HEK293 (cell line): ENCODE measurements at regions not wholly inside any gene's neighbourhood (a gene's known extent, or its start where the extent isn't known, plus 50 kb on each side); places are given as distances from the start of the nearest gene placed in this dataset.

Experiments
- CTCF ChIA-PET: fragments of 350-600 bp; formaldehyde crosslinking; extraction: SDS; loops from one replicate; lab custom pipeline; 2021; ENCODE audit warnings: antibody characterized with exemption; lab: Yijun Ruan, JAX
- POLR2A ChIA-PET: fragments of 300-600 bp; formaldehyde crosslinking; extraction: SDS; loops from one replicate; lab custom pipeline; 2020; ENCODE audit warnings: antibody characterized with exemption, inconsistent platforms; lab: Yijun Ruan, JAX
- H3K27ac ChIP-seq: fragments of 200-500 bp; sonication (Bioruptor generic); 2 replicates; pipeline ENCODE4 v1.5.1; 2014; ENCODE audit warnings: low read depth, low read length, control low read depth, inconsistent platforms; ENCODE audit errors: extremely low read depth
- H3K36me3 ChIP-seq, 2 experiments: fragments of 200-500 bp in 1 of 2; sonication (Bioruptor generic) in 1 of 2; 1 replicate in 1 of 2; 2 replicates in 1 of 2; pipeline ENCODE4 v1.5.1; 2014 to 2017; ENCODE audit warnings: inconsistent platforms in 2 of 2, low read length in 2 of 2; ENCODE audit not compliant: control insufficient read depth in 2 of 2, insufficient read depth in 1 of 2
- H3K4me1 ChIP-seq: fragments of 200-500 bp; sonication (Bioruptor generic); 2 replicates; pipeline ENCODE4 v1.5.1; 2014; ENCODE audit warnings: mild to moderate bottlenecking, low read length, inconsistent platforms; ENCODE audit not compliant: control insufficient read depth, insufficient read depth
- H3K4me3 ChIP-seq: 2 replicates; pipeline ENCODE4 v1.5.1; 2011; ENCODE audit warnings: low read depth, mild to moderate bottlenecking, control low read depth, low read length, moderate library complexity
- H3K9me3 ChIP-seq: fragments of 200-500 bp; sonication (Bioruptor generic); 2 replicates; pipeline ENCODE4 v1.5.1; 2014; ENCODE audit warnings: low read depth, low read length, inconsistent platforms; ENCODE audit not compliant: control insufficient read depth, insufficient read depth
- GFI1B ChIP-seq: fragments of 450-650 bp; formaldehyde crosslinking; IDR thresholded peaks from 2 replicates; pipeline ENCODE4 v1.5.1; 2016; ENCODE audit warnings: missing biosample characterization, missing genetic modification characterization
- GLIS1 ChIP-seq: fragments of 450-650 bp; formaldehyde crosslinking; IDR thresholded peaks from 2 replicates; pipeline ENCODE4 v1.5.1; 2016; ENCODE audit warnings: missing biosample characterization, missing genetic modification characterization
- GLIS2 ChIP-seq: fragments of 450-650 bp; formaldehyde crosslinking; IDR thresholded peaks from 2 replicates; pipeline ENCODE4 v1.5.1; 2016; ENCODE audit warnings: missing biosample characterization, missing genetic modification characterization
- KLF8 ChIP-seq: fragments of 450-650 bp; formaldehyde crosslinking; IDR thresholded peaks from 2 replicates; pipeline ENCODE4 v1.5.1; 2016; ENCODE audit warnings: missing biosample characterization, missing genetic modification characterization
- ZFP3 ChIP-seq: fragments of 450-650 bp; formaldehyde crosslinking; IDR thresholded peaks from 2 replicates; pipeline ENCODE4 v1.5.1; 2016; ENCODE audit warnings: low read depth, missing biosample characterization, missing genetic modification characterization
- ZIC2 ChIP-seq: fragments of 450-650 bp; formaldehyde crosslinking; IDR thresholded peaks from 2 replicates; pipeline ENCODE4 v1.5.1; 2016; ENCODE audit warnings: missing biosample characterization, missing genetic modification characterization
- ZNF10 ChIP-seq: fragments of 450-650 bp; formaldehyde crosslinking; IDR thresholded peaks from 2 replicates; pipeline ENCODE4 v1.5.1; 2017; ENCODE audit warnings: missing biosample characterization, missing genetic modification characterization
- ZNF146 ChIP-seq: fragments of 450-650 bp; formaldehyde crosslinking; IDR thresholded peaks from 2 replicates; pipeline ENCODE4 v1.5.1; 2016; ENCODE audit warnings: missing biosample characterization, missing genetic modification characterization
- ZNF157 ChIP-seq: fragments of 450-650 bp; formaldehyde crosslinking; IDR thresholded peaks from 2 replicates; pipeline ENCODE4 v1.5.1; 2016; ENCODE audit warnings: missing biosample characterization, missing genetic modification characterization
- ZNF202 ChIP-seq: fragments of 450-650 bp; formaldehyde crosslinking; IDR thresholded peaks from 2 replicates; pipeline ENCODE4 v1.5.1; 2016; ENCODE audit warnings: missing biosample characterization, missing genetic modification characterization, borderline replicate concordance
- ZNF24 ChIP-seq: fragments of 450-650 bp; formaldehyde crosslinking; IDR thresholded peaks from 2 replicates; pipeline ENCODE4 v1.5.1; 2016; ENCODE audit warnings: missing biosample characterization, missing genetic modification characterization
- ZNF394 ChIP-seq: fragments of 450-650 bp; formaldehyde crosslinking; IDR thresholded peaks from 2 replicates; pipeline ENCODE4 v1.5.1; 2016; ENCODE audit warnings: missing biosample characterization, missing genetic modification characterization, mild to moderate bottlenecking, moderate library complexity, borderline replicate concordance
- ZNF501 ChIP-seq: fragments of 450-650 bp; formaldehyde crosslinking; IDR thresholded peaks from 2 replicates; pipeline ENCODE4 v1.5.1; 2016; ENCODE audit warnings: missing biosample characterization, missing genetic modification characterization
- ZNF530 ChIP-seq: fragments of 450-650 bp; formaldehyde crosslinking; IDR thresholded peaks from 2 replicates; pipeline ENCODE4 v1.5.1; 2016; ENCODE audit warnings: low read depth, missing biosample characterization, missing genetic modification characterization
- ZNF549 ChIP-seq: fragments of 450-650 bp; IDR thresholded peaks from 2 replicates; pipeline ENCODE4 v1.5.1; 2018; ENCODE audit warnings: missing biosample characterization, missing genetic modification characterization, mild to moderate bottlenecking, inconsistent platforms, moderate library complexity
- ZNF561 ChIP-seq: fragments of 450-650 bp; IDR thresholded peaks from 2 replicates; pipeline ENCODE4 v1.5.1; 2018; ENCODE audit warnings: missing biosample characterization, missing genetic modification characterization, borderline replicate concordance
- ZNF596 ChIP-seq: fragments of 450-650 bp; IDR thresholded peaks from 2 replicates; pipeline ENCODE4 v1.5.0; 2018; ENCODE audit warnings: missing biosample characterization, mild to moderate bottlenecking, missing genetic modification characterization, moderate library complexity
- ZNF623 ChIP-seq: fragments of 450-650 bp; formaldehyde crosslinking; IDR thresholded peaks from 2 replicates; pipeline ENCODE4 v1.5.1; 2016; ENCODE audit warnings: missing biosample characterization, missing genetic modification characterization
- ZNF654 ChIP-seq: fragments of 450-650 bp; formaldehyde crosslinking; IDR thresholded peaks from 2 replicates; pipeline ENCODE4 v1.5.1; 2016; ENCODE audit warnings: low read depth, missing biosample characterization, missing genetic modification characterization
- ZNF701 ChIP-seq: fragments of 450-650 bp; formaldehyde crosslinking; IDR thresholded peaks from 2 replicates; pipeline ENCODE4 v1.5.1; 2016; ENCODE audit warnings: missing biosample characterization, missing genetic modification characterization
- ZNF791 ChIP-seq: fragments of 450-650 bp; formaldehyde crosslinking; IDR thresholded peaks from 2 replicates; pipeline ENCODE4 v1.5.1; 2016; ENCODE audit warnings: missing biosample characterization, missing genetic modification characterization
- ZNF792 ChIP-seq: fragments of 450-650 bp; formaldehyde crosslinking; IDR thresholded peaks from 2 replicates; pipeline ENCODE4 v1.5.1; 2016; ENCODE audit warnings: missing biosample characterization, missing genetic modification characterization
- TF ChIP-seq, protein P1 (sequence below): fragments of 450-650 bp; formaldehyde crosslinking; IDR thresholded peaks from 2 replicates; pipeline ENCODE4 v1.5.1; 2016; ENCODE audit warnings: missing biosample characterization, missing genetic modification characterization, borderline replicate concordance
- TF ChIP-seq, protein P2 (sequence below): fragments of 450-650 bp; formaldehyde crosslinking; IDR thresholded peaks from 2 replicates; pipeline ENCODE4 v1.5.1; 2017; ENCODE audit warnings: missing biosample characterization, missing genetic modification characterization
- TF ChIP-seq, protein P3 (sequence below): fragments of 450-650 bp; formaldehyde crosslinking; IDR thresholded peaks from 2 replicates; pipeline ENCODE4 v1.5.1; 2016; ENCODE audit warnings: missing biosample characterization, missing genetic modification characterization
- TF ChIP-seq, protein P4 (sequence below): fragments of 450-650 bp; formaldehyde crosslinking; IDR thresholded peaks from 2 replicates; pipeline ENCODE4 v1.5.1; 2016; ENCODE audit warnings: missing biosample characterization, missing genetic modification characterization
- TF ChIP-seq, protein P5 (sequence below): fragments of 450-650 bp; formaldehyde crosslinking; IDR thresholded peaks from 2 replicates; pipeline ENCODE4 v1.5.1; 2016; ENCODE audit warnings: missing biosample characterization, missing genetic modification characterization

DNA sequence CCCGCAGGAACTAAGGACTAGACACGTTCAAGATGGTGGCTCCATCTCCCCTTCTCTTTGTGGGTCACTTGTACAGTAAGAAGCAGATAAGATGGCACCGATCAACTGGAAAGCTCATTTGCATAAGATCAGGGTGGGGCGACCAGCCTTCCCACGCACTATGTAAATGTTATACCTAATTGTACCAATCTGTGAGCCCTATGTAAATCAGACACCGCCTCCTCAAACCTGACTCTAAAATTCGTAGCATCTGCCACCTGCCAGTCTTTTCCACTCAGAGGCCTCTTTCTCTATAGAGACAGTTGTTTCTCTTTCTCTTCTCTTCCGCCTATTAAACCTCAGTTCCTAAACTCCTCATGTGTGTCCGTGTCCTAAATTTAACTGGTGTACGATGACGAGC, 324.5 kb downstream of the PHF14 start:
- no peaks in the 10 kb centered on the region for H3K4me1 ChIP-seq
- H3K4me3 ChIP-seq: no peak overlapping the region
- TF ChIP-seq ZNF561 (tag by site-specific recombination): no peak
- TF ChIP-seq ZNF596 (tag by site-specific recombination): no peak
- TF ChIP-seq ZNF792 (tag by site-specific recombination): no peak
- no peak for TF ChIP-seq ZNF501
- TF ChIP-seq, protein P1, sequence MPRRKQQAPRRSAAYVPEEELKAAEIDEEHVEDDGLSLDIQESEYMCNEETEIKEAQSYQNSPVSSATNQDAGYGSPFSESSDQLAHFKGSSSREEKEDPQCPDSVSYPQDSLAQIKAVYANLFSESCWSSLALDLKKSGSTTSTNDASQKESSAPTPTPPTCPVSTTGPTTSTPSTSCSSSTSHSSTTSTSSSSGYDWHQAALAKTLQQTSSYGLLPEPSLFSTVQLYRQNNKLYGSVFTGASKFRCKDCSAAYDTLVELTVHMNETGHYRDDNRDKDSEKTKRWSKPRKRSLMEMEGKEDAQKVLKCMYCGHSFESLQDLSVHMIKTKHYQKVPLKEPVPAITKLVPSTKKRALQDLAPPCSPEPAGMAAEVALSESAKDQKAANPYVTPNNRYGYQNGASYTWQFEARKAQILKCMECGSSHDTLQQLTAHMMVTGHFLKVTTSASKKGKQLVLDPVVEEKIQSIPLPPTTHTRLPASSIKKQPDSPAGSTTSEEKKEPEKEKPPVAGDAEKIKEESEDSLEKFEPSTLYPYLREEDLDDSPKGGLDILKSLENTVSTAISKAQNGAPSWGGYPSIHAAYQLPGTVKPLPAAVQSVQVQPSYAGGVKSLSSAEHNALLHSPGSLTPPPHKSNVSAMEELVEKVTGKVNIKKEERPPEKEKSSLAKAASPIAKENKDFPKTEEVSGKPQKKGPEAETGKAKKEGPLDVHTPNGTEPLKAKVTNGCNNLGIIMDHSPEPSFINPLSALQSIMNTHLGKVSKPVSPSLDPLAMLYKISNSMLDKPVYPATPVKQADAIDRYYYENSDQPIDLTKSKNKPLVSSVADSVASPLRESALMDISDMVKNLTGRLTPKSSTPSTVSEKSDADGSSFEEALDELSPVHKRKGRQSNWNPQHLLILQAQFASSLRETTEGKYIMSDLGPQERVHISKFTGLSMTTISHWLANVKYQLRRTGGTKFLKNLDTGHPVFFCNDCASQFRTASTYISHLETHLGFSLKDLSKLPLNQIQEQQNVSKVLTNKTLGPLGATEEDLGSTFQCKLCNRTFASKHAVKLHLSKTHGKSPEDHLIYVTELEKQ: no peak
- no peak for TF ChIP-seq ZNF10 (tag by site-specific recombination)
- no peak for TF ChIP-seq ZNF623
- TF ChIP-seq ZNF549 (tag by site-specific recombination): no peak
- no peak for TF ChIP-seq ZNF394
- TF ChIP-seq GFI1B (tag by site-specific recombination): no peak
- TF ChIP-seq ZNF146 (tag by site-specific recombination): no peak
- TF ChIP-seq KLF8 (tag by site-specific recombination): no peak
- no peak for TF ChIP-seq ZNF157 (tag by site-specific recombination)
- TF ChIP-seq, protein P2, sequence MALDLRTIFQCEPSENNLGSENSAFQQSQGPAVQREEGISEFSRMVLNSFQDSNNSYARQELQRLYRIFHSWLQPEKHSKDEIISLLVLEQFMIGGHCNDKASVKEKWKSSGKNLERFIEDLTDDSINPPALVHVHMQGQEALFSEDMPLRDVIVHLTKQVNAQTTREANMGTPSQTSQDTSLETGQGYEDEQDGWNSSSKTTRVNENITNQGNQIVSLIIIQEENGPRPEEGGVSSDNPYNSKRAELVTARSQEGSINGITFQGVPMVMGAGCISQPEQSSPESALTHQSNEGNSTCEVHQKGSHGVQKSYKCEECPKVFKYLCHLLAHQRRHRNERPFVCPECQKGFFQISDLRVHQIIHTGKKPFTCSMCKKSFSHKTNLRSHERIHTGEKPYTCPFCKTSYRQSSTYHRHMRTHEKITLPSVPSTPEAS (tag by site-specific recombination): no peak
- TF ChIP-seq, all 188 proteins: peak for 0
- POLR2A ChIA-PET: no interaction called here
- Histone ChIP-seq H3K36me3 (no peaks in the 10 kb centered on the region), H3K9me3 (no peaks in the 10 kb centered on the region), H3K27ac (no peak overlapping the region)
- CTCF ChIA-PET: interaction anchor here (0.6 kb wide), 1 partner anchor 86 kb away, joined by 5 read pairs; no protein-coding TSS in a partner anchor

DNA sequence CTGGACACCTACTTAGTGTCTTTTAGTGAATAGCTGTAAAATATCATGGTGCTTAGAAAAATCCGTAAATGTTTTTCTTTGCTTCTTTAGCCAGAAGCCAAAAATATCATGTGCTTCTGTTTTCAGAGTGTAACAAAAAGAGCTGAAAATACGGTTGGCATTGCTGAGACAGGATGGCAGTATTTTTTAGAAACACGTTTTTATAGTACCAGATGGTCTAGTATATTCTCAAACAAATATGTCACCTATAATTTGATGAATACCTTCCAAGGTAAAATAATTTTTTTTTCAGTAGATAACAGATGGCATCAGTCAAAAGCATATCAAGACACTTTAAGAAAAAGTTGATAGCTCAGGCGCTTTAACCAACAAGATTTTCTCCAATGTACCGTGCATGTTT, 326.6 kb downstream of the PHF14 start:
- POLR2A ChIA-PET: no interaction called here
- Histone ChIP-seq H3K36me3 (no peaks in the 10 kb centered on the region), H3K4me3 (no peak overlapping the region), H3K4me1 (no peaks in the 10 kb centered on the region), H3K9me3 (no peaks in the 10 kb centered on the region), H3K27ac (no peak overlapping the region)
- CTCF ChIA-PET: no interaction called here
- TF ChIP-seq GLIS1 (tag by site-specific recombination): no peak
- TF ChIP-seq, protein P3, sequence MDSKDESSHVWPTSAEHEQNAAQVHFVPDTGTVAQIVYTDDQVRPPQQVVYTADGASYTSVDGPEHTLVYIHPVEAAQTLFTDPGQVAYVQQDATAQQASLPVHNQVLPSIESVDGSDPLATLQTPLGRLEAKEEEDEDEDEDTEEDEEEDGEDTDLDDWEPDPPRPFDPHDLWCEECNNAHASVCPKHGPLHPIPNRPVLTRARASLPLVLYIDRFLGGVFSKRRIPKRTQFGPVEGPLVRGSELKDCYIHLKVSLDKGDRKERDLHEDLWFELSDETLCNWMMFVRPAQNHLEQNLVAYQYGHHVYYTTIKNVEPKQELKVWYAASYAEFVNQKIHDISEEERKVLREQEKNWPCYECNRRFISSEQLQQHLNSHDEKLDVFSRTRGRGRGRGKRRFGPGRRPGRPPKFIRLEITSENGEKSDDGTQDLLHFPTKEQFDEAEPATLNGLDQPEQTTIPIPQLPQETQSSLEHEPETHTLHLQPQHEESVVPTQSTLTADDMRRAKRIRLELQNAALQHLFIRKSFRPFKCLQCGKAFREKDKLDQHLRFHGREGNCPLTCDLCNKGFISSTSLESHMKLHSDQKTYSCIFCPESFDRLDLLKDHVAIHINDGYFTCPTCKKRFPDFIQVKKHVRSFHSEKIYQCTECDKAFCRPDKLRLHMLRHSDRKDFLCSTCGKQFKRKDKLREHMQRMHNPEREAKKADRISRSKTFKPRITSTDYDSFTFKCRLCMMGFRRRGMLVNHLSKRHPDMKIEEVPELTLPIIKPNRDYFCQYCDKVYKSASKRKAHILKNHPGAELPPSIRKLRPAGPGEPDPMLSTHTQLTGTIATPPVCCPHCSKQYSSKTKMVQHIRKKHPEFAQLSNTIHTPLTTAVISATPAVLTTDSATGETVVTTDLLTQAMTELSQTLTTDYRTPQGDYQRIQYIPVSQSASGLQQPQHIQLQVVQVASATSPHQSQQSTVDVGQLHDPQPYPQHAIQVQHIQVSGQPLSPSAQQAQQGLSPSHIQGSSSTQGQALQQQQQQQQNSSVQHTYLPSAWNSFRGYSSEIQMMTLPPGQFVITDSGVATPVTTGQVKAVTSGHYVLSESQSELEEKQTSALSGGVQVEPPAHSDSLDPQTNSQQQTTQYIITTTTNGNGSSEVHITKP: no peak
- TF ChIP-seq ZNF202 (tag by site-specific recombination): no peak
- TF ChIP-seq, protein P4, sequence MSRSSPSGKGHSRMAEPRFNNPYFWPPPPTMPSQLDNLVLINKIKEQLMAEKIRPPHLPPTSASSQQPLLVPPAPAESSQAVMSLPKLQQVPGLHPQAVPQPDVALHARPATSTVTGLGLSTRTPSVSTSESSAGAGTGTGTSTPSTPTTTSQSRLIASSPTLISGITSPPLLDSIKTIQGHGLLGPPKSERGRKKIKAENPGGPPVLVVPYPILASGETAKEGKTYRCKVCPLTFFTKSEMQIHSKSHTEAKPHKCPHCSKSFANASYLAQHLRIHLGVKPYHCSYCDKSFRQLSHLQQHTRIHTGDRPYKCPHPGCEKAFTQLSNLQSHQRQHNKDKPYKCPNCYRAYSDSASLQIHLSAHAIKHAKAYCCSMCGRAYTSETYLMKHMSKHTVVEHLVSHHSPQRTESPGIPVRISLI (tag by site-specific recombination): no peak
- TF ChIP-seq ZIC2 (tag by site-specific recombination): no peak
- TF ChIP-seq GLIS2 (tag by site-specific recombination): no peak
- no peak for TF ChIP-seq ZNF791 (tag by site-specific recombination)
- no peak for TF ChIP-seq ZFP3 (tag by site-specific recombination)
- TF ChIP-seq ZNF701: no peak
- TF ChIP-seq, protein P5, sequence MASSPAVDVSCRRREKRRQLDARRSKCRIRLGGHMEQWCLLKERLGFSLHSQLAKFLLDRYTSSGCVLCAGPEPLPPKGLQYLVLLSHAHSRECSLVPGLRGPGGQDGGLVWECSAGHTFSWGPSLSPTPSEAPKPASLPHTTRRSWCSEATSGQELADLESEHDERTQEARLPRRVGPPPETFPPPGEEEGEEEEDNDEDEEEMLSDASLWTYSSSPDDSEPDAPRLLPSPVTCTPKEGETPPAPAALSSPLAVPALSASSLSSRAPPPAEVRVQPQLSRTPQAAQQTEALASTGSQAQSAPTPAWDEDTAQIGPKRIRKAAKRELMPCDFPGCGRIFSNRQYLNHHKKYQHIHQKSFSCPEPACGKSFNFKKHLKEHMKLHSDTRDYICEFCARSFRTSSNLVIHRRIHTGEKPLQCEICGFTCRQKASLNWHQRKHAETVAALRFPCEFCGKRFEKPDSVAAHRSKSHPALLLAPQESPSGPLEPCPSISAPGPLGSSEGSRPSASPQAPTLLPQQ: no peak
- TF ChIP-seq ZNF530: no peak
- TF ChIP-seq ZNF654: no peak
- no peak for TF ChIP-seq ZNF792 (tag by site-specific recombination)
- TF ChIP-seq ZNF24: no peak
